ENCODE measurements at regions not wholly inside any gene's neighbourhood (a gene's known extent, or its start where the extent isn't known, plus 50 kb on each side); places are given as distances from the start of the nearest gene placed in this dataset.
"Not testable (repeated sequence)": the region's sequence is repeated elsewhere in the genome, so short reads cannot be mapped to it uniquely, and the experiment has no call there.

- no peak for DNase-seq (ENCODE audit: low read depth in 2 of 3, low spot score in 2 of 3)
These were observed 184.3 kb downstream of the ADRA2A start for GRCh38 chr10:111261081-111261615.

- DNase-seq (ENCODE audit: low read depth in 2 of 3, low spot score in 2 of 3): no peak
These were observed 188.5 kb downstream of the ADRA2A start for GRCh38 chr10:111265341-111265740.

DNA sequence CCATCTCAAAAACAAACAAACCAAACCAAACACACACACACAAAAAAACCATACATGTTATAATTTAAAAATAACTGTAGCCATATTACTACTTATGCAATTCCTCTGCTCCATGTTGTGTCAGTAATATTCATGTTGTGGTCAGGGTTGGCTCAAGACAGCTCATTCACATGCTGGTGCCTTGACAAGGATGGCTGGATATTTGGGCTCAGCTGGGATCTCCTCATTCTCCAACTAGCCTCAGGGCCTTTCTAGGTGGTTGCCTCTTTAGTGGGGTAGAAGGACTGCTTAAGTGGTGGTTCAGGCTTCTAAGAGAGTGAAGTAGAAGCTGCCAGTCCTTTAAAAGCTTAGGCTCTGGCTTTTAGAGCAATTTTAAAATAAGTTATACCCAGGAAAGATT is 189.3 kb downstream of the ADRA2A start:
- DNase-seq (ENCODE audit: low read depth in 2 of 3, low spot score in 2 of 3): no peak

DNA sequence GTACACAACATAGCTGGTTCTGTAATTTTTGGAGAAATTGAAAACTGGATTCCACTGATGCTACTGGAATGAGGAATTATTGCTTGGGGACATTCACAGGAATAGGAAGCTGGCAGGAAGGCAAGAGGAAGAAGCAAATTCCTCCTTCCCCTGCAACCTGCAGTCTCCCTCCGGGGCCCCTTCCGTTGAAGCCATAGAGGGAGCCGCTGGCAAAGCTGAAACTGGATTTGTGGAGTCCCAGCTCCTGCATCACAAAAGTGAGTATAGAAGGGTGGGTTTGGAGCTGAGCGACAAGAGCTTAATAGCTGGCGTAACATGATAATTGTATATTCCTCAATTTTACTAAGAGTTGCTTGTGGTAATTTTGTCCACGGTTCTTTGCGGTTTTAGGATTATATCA is 190.8 kb downstream of the ADRA2A start:
- DNase-seq (ENCODE audit: low read depth in 2 of 3, low spot score in 2 of 3): no peak

DNA sequence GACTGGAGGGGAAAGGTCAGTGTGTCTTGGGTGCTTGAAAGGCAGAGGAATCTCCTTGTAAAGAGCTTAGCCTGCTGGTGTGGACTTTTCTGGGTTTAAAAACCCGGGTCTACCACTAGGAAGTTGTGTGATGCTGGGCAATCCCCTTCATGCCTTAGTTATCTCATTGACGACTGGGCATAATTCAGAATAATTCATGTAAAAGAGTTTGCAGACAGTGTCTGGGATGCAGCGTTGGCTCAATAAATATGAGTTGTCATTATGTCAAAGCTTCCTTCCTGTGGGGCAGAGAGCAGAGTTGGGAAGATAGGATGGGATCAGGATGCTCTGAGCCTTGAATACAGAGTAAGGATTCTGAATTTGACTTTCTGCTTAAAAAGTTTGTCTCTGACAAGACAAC is 196.4 kb downstream of the ADRA2A start:
- DNase-seq (ENCODE audit: low read depth in 2 of 3, low spot score in 2 of 3): no peak

GRCh38 chr10:111273635-111274034 is 196.8 kb downstream of the ADRA2A start:
- no peak for DNase-seq (ENCODE audit: low read depth in 2 of 3, low spot score in 2 of 3)

DNA sequence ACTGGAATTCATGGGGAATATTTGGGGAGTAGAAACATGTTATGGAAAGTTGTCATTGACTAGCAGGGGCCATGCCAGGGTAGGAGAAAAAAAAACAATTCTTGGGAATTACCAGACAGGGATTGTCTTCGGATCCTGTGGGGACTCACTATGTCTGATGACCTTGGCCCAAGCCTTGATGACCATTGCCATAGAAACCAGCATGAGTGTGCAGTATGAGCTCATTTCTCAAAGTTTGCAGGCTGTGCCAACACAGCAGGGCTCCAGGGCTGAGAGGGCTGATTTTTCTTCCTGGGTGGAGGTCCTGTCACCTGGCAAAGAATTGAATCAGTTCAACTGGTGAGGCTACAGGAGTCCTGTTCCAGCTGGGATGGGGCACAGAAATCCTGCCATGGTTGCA is 198.3 kb downstream of the ADRA2A start:
- DNase-seq (ENCODE audit: low read depth in 2 of 3, low spot score in 2 of 3): no peak

DNA sequence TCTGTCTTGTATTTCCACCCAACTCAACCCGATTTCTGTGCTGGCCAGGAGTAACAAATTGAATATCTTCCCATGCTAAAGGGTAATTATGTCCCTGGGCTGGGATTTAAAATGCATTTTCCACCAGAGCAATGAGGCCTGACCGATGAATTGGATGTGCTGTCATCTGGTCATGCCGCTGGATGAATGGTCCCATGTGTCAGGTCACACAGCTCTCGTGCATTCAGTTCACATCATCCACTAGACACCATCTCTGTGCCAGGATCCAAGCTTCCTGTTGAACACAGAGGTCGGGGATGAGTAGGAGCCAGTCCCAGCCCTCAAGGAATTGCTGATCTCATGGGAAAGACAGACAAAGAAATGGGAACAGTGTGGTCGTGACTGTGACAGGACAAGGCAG is 200.8 kb downstream of the ADRA2A start:
- DNase-seq (ENCODE audit: low read depth in 2 of 3, low spot score in 2 of 3): no peak

- no peak for DNase-seq (ENCODE audit: low read depth in 2 of 3, low spot score in 2 of 3)
These were observed 201.4 kb downstream of the ADRA2A start for GRCh38 chr10:111278266-111278665.

- peak in 2 of 3 donors; percentile 6 for DNase-seq (ENCODE audit: low read depth in 2 of 3, low spot score in 2 of 3)
These were observed 204.7 kb downstream of the ADRA2A start for GRCh38 chr10:111281516-111281915.

DNA sequence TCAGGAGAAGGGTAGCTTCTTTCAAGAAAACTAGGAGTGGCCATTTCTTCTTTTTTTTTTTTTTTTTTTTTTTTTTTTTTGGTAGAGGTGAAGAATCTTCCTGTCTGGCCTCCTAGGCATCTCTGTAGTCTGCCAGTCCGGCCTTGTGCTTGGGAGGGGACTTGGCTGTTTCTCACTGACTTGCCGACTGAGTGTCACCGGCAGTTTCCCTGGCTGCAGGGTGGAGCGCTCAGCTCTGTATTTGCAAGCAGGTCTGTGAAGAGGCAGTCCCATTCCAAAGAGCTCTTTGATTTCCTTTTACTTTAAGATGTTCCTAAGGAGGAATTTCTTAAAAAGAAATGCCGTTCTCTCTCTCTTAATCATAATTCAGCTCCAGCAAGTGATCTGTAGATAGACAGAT is 212.6 kb downstream of the ADRA2A start:
- no peak for DNase-seq (ENCODE audit: low read depth in 2 of 3, low spot score in 2 of 3)

- DNase-seq (ENCODE audit: low read depth in 2 of 3, low spot score in 2 of 3): no peak
These were observed 213.8 kb downstream of the ADRA2A start for GRCh38 chr10:111290649-111291048.

DNA sequence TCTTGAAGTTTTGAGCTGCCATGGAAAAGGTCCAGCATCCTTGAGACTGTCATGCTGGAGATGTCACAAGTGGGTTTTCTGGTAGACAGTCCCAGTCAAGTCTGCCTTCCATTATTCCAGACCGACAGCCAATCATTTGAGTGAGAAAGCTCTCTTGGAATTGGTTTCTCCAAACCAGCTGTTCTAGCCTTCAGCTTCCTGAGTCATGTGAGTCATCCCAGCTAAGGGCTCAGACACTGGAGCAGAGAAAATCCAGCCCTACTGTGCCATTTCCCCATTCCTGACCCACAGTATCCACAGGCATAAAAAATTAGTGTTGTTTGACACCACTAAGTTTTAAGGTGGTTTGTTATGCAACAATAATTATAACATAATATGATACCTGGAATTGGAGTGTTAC is 219.0 kb downstream of the ADRA2A start:
- no peak for DNase-seq (ENCODE audit: low read depth in 2 of 3, low spot score in 2 of 3)

DNA sequence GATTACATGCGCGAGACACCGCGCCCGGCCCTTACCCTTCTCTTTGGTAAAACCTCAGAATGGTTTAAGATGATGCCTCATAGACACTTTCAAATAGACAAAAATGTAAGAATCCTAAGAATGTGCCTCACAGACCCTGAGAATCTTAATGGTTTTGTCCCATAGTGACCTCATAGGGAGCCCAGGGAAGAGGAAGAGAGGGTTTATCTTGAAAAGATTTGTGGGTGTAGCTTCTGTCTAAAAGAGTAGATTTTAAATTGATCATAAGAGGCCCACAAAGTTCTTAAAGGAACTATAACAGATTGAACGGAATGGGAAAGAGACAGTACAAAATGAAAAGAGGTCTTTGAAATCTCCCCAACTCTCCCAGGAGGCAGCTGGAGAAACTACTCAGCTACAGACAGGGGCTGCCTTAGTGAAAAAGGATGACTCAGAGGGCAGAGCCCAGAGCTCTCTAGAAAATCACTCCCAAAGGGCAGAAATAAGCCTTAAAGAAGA is 220.6 kb downstream of the ADRA2A start:
- no peak for DNase-seq (ENCODE audit: low read depth in 2 of 3, low spot score in 2 of 3)

- peak in 1 of 3 donors; percentile 28 for DNase-seq (ENCODE audit: low read depth in 2 of 3, low spot score in 2 of 3)
These were observed 221.2 kb downstream of the ADRA2A start for GRCh38 chr10:111298031-111298430.

DNA sequence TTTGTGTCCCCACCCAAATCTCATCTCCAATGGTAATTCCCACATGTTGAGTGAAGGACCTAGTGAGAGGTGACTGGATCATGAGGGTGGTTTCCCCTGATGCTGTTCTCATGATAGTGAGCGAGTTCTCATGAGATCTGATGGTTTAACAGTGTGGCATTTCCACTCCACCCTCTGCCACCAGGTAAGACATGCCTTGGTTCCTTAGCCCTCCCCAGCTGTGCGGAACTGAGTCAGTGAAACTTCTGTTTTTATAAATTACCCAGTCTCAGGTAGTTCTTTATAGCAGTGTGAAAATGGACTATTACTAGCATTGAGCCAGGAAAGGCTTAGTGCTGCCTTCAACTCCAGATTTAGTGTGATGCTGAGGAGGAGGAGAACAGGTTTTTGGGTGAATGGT is 222.2 kb downstream of the ADRA2A start:
- no peak for DNase-seq (ENCODE audit: low read depth in 2 of 3, low spot score in 2 of 3)

- no peak for DNase-seq (ENCODE audit: low read depth in 2 of 3, low spot score in 2 of 3)
These were observed 227.1 kb downstream of the ADRA2A start for GRCh38 chr10:111303887-111304286.

- DNase-seq (ENCODE audit: low read depth in 2 of 3, low spot score in 2 of 3): no peak
These were observed 239.9 kb downstream of the ADRA2A start for GRCh38 chr10:111316722-111317212.

DNA sequence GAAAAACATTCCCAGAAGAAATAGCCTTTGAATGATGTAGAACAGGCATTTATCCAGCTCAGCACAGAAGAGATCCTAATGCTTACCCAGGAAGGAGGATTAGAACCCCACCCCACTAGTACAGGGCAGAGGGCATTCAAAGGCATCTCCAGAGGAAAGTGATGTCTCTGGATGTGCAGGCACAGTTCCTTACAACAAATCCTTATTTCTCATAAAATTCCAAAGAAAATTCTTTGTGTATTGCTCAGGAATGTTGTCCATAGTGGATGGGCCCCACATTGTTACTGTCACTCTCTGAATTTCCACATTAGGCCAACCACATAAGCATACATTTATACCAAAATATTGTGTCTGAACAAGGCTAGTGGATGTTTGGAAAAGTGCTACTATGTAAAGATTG is 243.0 kb downstream of the ADRA2A start:
- DNase-seq (ENCODE audit: low read depth in 2 of 3, low spot score in 2 of 3): no peak

- no peak for DNase-seq (ENCODE audit: low read depth in 2 of 3, low spot score in 2 of 3)
These were observed 246.6 kb downstream of the ADRA2A start for GRCh38 chr10:111323389-111323966.

DNA sequence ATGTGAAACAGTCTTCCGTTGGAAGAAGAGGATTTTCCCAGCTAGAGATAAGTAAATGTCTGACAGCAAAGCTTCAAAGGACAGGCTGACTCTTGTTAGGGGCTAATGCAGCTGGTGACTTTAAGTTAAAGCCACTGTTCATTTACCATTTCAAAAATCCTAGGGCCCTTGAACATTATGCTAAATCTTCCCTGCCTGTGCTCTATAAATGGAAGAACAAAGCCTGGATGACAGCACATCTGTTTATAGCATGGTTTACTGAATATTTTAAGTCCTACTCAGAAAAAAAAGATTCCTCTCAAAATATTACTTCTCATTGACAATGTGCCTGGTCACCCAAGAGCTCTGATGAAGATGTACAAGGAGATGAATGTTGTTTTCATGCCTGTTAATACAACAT is 255.3 kb downstream of the ADRA2A start:
- not testable (repeated sequence) for DNase-seq (ENCODE audit: low read depth in 2 of 3, low spot score in 2 of 3)

- DNase-seq (ENCODE audit: low read depth in 2 of 3, low spot score in 2 of 3): no peak
These were observed 259.0 kb downstream of the ADRA2A start for GRCh38 chr10:111335826-111336225.

DNA sequence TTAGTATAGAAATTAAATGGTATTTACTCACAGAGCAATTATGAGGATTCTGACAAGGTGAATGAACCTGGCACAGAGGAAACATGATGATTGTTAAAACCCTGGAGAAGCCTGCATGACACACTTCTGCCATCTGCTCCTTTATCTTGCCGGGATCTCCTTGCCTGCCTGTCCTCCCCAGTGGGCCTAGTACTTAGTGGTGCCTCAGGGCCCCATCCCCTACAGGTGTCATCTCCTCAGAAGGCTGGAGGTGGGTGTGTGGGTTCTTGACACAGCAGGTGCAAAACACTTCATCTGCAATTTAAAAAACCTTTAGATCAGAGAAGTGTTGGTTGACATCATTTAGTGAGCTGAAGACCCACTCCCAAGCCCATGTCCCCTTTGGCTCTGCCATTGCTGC is 261.2 kb downstream of the ADRA2A start:
- no peak for DNase-seq (ENCODE audit: low read depth in 2 of 3, low spot score in 2 of 3)
